Ovary (tissue), 3 donors: ENCODE measurements at regions not wholly inside any gene's neighbourhood (a gene's known extent, or its start where the extent isn't known, plus 50 kb on each side); places are given as distances from the start of the nearest gene placed in this dataset.

Experiments used
- EP300 ChIP-seq: sonication (generic); formaldehyde crosslinking; IDR thresholded peaks from one replicate; pipeline ENCODE4 v1.6.1; 2017; ENCODE audit warnings: antibody characterized with exemption
- TF ChIP-seq, protein P1 (sequence below), 3 donors: fragments of 450-650 bp in 2 of 3; fragments of 200-600 bp in 1 of 3; IDR thresholded peaks; one replicate each; pipeline versions ENCODE4 v1.5.1 to v1.8.0; 2016 to 2022; ENCODE audit warnings: antibody characterized with exemption in 3 of 3, mild to moderate bottlenecking in 1 of 3
- donor health status: DM: no; HTN: no; CAD: no.

DNA sequence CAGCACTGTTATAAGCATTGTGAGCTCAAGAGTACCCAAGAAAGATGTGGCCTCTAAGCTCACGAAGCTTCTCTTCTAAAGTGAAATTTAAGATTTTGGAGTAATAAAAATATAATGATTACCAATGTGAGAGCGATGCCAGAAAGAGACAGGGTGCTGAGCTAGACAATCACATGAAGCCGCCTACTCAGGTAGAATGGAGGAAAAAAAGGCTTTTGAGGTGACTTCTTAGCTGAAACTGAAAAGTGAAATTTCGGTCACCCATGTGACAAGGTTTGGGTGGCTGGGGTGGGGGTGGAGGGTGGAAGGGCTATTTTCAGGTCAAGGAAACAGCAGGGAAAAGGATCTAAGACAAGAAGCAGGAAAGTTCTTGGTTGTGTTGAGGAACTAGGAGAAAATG is 388.2 kb upstream of the WWC1 start:
- TF ChIP-seq, protein P1, sequence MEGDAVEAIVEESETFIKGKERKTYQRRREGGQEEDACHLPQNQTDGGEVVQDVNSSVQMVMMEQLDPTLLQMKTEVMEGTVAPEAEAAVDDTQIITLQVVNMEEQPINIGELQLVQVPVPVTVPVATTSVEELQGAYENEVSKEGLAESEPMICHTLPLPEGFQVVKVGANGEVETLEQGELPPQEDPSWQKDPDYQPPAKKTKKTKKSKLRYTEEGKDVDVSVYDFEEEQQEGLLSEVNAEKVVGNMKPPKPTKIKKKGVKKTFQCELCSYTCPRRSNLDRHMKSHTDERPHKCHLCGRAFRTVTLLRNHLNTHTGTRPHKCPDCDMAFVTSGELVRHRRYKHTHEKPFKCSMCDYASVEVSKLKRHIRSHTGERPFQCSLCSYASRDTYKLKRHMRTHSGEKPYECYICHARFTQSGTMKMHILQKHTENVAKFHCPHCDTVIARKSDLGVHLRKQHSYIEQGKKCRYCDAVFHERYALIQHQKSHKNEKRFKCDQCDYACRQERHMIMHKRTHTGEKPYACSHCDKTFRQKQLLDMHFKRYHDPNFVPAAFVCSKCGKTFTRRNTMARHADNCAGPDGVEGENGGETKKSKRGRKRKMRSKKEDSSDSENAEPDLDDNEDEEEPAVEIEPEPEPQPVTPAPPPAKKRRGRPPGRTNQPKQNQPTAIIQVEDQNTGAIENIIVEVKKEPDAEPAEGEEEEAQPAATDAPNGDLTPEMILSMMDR (IDR thresholded peaks at IDR 0.05): no peak
- no peak for TF ChIP-seq EP300
